PC-3 (cell line): ENCODE measurements at regions not wholly inside any gene's neighbourhood (a gene's known extent, or its start where the extent isn't known, plus 50 kb on each side); places are given as distances from the start of the nearest gene placed in this dataset.

Experiments
- ATAC-seq: fragments of 200-7000 bp; cut with Tn5 transposase; 2 replicates; pipeline ENCODE4 v1.9.1; 2020; ENCODE audit warnings: mild to moderate bottlenecking, moderate library complexity
- BruUV-seq: library from RNA; stranded (reverse); fragments of 400-500 nt; replicated peaks from 2 replicates; lab custom pipeline; 2021; lab: Mats Ljungman, UMichigan
- CTCF ChIA-PET: fragments of 300-600 bp; sonication (Branson Sonifier 250); formaldehyde crosslinking; loops from one replicate; lab custom pipeline; 2022; ENCODE audit warnings: antibody characterized with exemption; lab: Charles Lee
- POLR2A ChIA-PET: fragments of 300-600 bp; sonication (Branson Sonifier 250); formaldehyde crosslinking; loops from one replicate; lab custom pipeline; 2022; ENCODE audit warnings: antibody characterized with exemption; ENCODE audit not compliant: unreplicated experiment; lab: Charles Lee
- DNase-seq: peaks from one replicate; pipeline ENCODE4 v3.0.0-alpha.2; 2015
- H2AFZ ChIP-seq: fragments of 300-600 bp; sonication (generic); 2 replicates; pipeline ENCODE4 v1.6.0; 2016; ENCODE audit warnings: antibody characterized with exemption, low read length
- H3F3A ChIP-seq: fragments of 300-600 bp; sonication (generic); one replicate; pipeline ENCODE4 v1.6.0; 2017; ENCODE audit warnings: antibody characterized with exemption, low read length, control low read depth, mild to moderate bottlenecking; ENCODE audit not compliant: unreplicated experiment
- H3K27ac ChIP-seq: fragments of 300-600 bp; sonication (generic); 2 replicates; pipeline ENCODE4 v1.5.1; 2016; ENCODE audit warnings: mild to moderate bottlenecking, low read length
- H3K27me3 ChIP-seq: fragments of 300-600 bp; sonication (generic); 2 replicates; pipeline ENCODE4 v1.6.1; 2016; ENCODE audit warnings: low read length, mixed read lengths
- H3K36me3 ChIP-seq: fragments of 300-600 bp; sonication (generic); 2 replicates; pipeline ENCODE4 v1.6.1; 2016; ENCODE audit warnings: low read depth, mixed run types, low read length, mixed read lengths
- H3K4me1 ChIP-seq: fragments of 300-600 bp; sonication (generic); 2 replicates; pipeline ENCODE4 v1.5.1; 2016; ENCODE audit warnings: low read length; ENCODE audit not compliant: insufficient read depth
- H3K4me2 ChIP-seq: fragments of 300-600 bp; sonication (generic); 2 replicates; pipeline ENCODE4 v1.6.0; 2016; ENCODE audit warnings: low read length
- H3K4me3 ChIP-seq: fragments of 300-600 bp; sonication (generic); 2 replicates; pipeline ENCODE4 v1.5.1; 2016; ENCODE audit warnings: mild to moderate bottlenecking, low read length, mixed read lengths
- H3K79me2 ChIP-seq: fragments of 300-600 bp; sonication (generic); 2 replicates; pipeline ENCODE4 v1.6.1; 2017; ENCODE audit warnings: low read length, mixed read lengths
- H3K9ac ChIP-seq: fragments of 300-600 bp; sonication (generic); 2 replicates; pipeline ENCODE4 v1.6.0; 2016; ENCODE audit warnings: mild to moderate bottlenecking, low read length
- H3K9me2 ChIP-seq: fragments of 300-600 bp; sonication (generic); replicated peaks from 2 replicates; pipeline ENCODE4 v1.6.1; 2016; ENCODE audit warnings: mixed run types, low read length, mixed read lengths
- H3K9me3 ChIP-seq: fragments of 300-600 bp; sonication (generic); 2 replicates; pipeline ENCODE4 v1.6.1; 2016; ENCODE audit warnings: low read length, mixed read lengths
- H4K20me1 ChIP-seq: fragments of 300-600 bp; sonication (generic); 2 replicates; pipeline ENCODE4 v1.6.1; 2016; ENCODE audit warnings: low read length, mixed read lengths
- EZH2 ChIP-seq: fragments of 300-600 bp; sonication (generic); IDR thresholded peaks from one replicate; pipeline ENCODE4 v1.6.1; 2017; ENCODE audit warnings: antibody characterized with exemption, mild to moderate bottlenecking, low read length; ENCODE audit not compliant: unreplicated experiment
- EZH2phosphoT487 ChIP-seq: fragments of 300-600 bp; sonication (generic); IDR thresholded peaks from 2 replicates; pipeline ENCODE4 v1.6.1; 2018; ENCODE audit warnings: mild to moderate bottlenecking, antibody characterized with exemption, low read length, borderline replicate concordance
- intact Hi-C: fragments of 100-400 bp; cut with micrococcal nuclease; formaldehyde crosslinking; loops from 2 replicates; pipeline ENCODE4 v1.9.0; 2023
- TF ChIP-seq, protein P1 (sequence below): fragments of 300-600 bp; sonication (generic); conservative IDR thresholded peaks from 2 replicates; pipeline ENCODE4 v1.5.1; 2017; ENCODE audit warnings: antibody characterized with exemption, low read depth, mild to moderate bottlenecking, low read length

DNA sequence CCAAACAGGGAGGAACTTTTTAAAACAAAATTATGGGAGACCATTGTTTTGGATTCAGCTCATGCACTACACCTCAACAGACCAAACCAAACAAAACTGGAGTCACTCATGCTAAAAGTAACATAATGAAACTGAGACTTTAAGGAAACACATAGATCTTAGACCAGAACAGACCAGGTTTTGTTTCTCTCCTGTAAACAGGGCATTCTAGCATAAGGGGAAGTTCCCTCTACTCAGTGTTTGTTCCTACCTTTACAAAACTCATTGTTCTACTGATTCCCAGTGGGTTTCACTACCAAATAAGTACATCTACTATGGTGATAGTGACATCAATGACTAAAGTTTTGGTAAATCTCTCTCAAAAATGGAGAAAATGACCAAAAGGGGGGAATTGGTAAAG lies 1103.6 kb upstream of the EDIL3 start:
- Histone ChIP-seq H3K36me3 (no peaks in the 10 kb centered on the region), H3K27ac (no peak overlapping the region), H2AFZ (no peak overlapping the region), H3K27me3 (no peaks in the 10 kb centered on the region), H3K9ac (no peak overlapping the region), H3F3A (no peaks in the 10 kb centered on the region), H3K79me2 (no peaks in the 10 kb centered on the region), H3K4me2 (no peak overlapping the region), H3K9me3 (peaks cover 22% of the 10 kb centered on the region), H3K9me2 (no peaks in the 10 kb centered on the region), H4K20me1 (no peaks in the 10 kb centered on the region), H3K4me1 (no peaks in the 10 kb centered on the region), H3K4me3 (no peak overlapping the region)
- ATAC-seq (no peak), DNase-seq (no peak)
- intact Hi-C loops: no loop called here
- no TSS peak for BruUV-seq
- no peak for TF ChIP-seq EZH2
- TF ChIP-seq, protein P1, sequence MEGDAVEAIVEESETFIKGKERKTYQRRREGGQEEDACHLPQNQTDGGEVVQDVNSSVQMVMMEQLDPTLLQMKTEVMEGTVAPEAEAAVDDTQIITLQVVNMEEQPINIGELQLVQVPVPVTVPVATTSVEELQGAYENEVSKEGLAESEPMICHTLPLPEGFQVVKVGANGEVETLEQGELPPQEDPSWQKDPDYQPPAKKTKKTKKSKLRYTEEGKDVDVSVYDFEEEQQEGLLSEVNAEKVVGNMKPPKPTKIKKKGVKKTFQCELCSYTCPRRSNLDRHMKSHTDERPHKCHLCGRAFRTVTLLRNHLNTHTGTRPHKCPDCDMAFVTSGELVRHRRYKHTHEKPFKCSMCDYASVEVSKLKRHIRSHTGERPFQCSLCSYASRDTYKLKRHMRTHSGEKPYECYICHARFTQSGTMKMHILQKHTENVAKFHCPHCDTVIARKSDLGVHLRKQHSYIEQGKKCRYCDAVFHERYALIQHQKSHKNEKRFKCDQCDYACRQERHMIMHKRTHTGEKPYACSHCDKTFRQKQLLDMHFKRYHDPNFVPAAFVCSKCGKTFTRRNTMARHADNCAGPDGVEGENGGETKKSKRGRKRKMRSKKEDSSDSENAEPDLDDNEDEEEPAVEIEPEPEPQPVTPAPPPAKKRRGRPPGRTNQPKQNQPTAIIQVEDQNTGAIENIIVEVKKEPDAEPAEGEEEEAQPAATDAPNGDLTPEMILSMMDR: no peak
- no peak for TF ChIP-seq EZH2phosphoT487
- ChIA-PET CTCF (no interaction called here), POLR2A (no interaction called here)

DNA sequence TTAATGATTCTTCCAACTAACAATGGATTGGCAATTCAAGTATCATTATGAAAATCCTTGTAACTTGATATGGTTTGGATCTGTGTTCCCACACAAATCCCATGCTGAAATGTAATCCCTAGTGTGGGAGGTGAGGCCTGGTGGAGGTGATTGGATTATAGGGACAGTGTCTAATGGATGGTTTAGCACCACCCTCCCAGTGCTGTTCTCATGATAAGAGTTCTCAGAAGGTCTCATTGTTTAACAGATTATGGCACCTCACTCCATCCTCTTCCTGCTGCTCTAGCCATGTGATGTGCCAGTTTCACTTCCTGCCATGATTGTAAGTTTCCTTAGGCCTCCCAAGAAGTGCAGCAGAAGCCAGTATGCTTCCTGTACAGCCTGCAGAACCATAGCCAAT lies 1116.2 kb upstream of the EDIL3 start:
- no peak overlapping the region for H3K9ac ChIP-seq
- intact Hi-C loops: no loop called here
- H3K4me1 ChIP-seq: no peaks in the 10 kb centered on the region
- no peak overlapping the region for H3K4me2 ChIP-seq
- H3K27ac ChIP-seq: no peak overlapping the region
- no peaks in the 10 kb centered on the region for H4K20me1 ChIP-seq
- no peaks in the 10 kb centered on the region for H3K79me2 ChIP-seq
- DNase-seq (no peak), ATAC-seq (no peak)
- ChIA-PET CTCF (no interaction called here), POLR2A (no interaction called here)
- no peak overlapping the region for H2AFZ ChIP-seq
- H3K9me3 ChIP-seq: no peaks in the 10 kb centered on the region
- no peaks in the 10 kb centered on the region for H3K27me3 ChIP-seq
- H3F3A ChIP-seq: no peaks in the 10 kb centered on the region
- BruUV-seq: no TSS peak
- H3K36me3 ChIP-seq: no peaks in the 10 kb centered on the region
- H3K4me3 ChIP-seq: no peak overlapping the region
- no peak for TF ChIP-seq EZH2phosphoT487
- TF ChIP-seq, protein P1: no peak
- TF ChIP-seq EZH2: no peak
- no peaks in the 10 kb centered on the region for H3K9me2 ChIP-seq

DNA sequence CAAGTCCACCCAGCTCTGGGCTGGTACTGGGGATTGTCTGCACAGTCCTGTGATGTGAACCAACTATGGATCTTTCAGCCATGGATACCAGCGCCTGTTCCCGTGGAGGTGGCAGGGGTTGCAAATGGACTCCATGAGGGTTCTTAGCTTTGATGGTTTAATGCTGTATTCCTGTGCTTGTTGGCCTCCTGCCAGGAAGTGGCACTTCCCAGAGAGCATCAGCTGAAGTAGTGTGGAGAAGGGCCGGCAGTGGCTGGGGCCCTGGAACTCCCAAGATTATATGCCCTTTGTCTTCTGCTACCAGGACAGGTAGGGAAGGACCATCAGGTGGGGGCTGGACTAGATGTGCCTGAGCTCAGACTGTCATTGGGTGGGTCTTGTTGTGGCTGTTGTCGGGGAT lies 1104.8 kb upstream of the COX7C start:
- Histone ChIP-seq H3K9me3 (no peaks in the 10 kb centered on the region), H2AFZ (no peak overlapping the region), H3K27ac (no peak overlapping the region), H3K4me2 (no peak overlapping the region), H3K9me2 (no peaks in the 10 kb centered on the region), H3K9ac (no peak overlapping the region), H3K27me3 (no peaks in the 10 kb centered on the region), H3F3A (no peaks in the 10 kb centered on the region), H3K36me3 (no peaks in the 10 kb centered on the region), H3K79me2 (no peaks in the 10 kb centered on the region), H3K4me1 (no peaks in the 10 kb centered on the region), H3K4me3 (no peak overlapping the region), H4K20me1 (no peaks in the 10 kb centered on the region)
- no peak for TF ChIP-seq EZH2phosphoT487
- TF ChIP-seq EZH2: no peak
- TF ChIP-seq, protein P1: no peak
- POLR2A ChIA-PET: no interaction called here
- ATAC-seq (no peak), DNase-seq (no peak)
- intact Hi-C loops: no loop called here
- BruUV-seq: no TSS peak
- CTCF ChIA-PET: no interaction called here
